Hepatocyte (in vitro differentiated cells): ENCODE measurements at regions not wholly inside any gene's neighbourhood (a gene's known extent, or its start where the extent isn't known, plus 50 kb on each side); places are given as distances from the start of the nearest gene placed in this dataset.

Experiments used
- CTCF ChIP-seq: fragments of 200-600 bp; sonication (generic); IDR thresholded peaks from 2 replicates; pipeline ENCODE4 v1.5.1; 2016; ENCODE audit warnings: antibody characterized with exemption, mild to moderate bottlenecking; ENCODE audit not compliant: poor library complexity
- EZH2 ChIP-seq: fragments of 200-600 bp; sonication (generic); IDR thresholded peaks from 2 replicates; pipeline ENCODE4 v1.6.1; 2016; ENCODE audit warnings: antibody characterized with exemption, mild to moderate bottlenecking, borderline replicate concordance
- EZH2phosphoT487 ChIP-seq: fragments of 200-600 bp; sonication (generic); IDR thresholded peaks from one replicate; pipeline ENCODE4 v1.6.1; 2018; ENCODE audit warnings: antibody characterized with exemption, mild to moderate bottlenecking, low read depth, moderate library complexity; ENCODE audit not compliant: unreplicated experiment, severe bottlenecking

DNA sequence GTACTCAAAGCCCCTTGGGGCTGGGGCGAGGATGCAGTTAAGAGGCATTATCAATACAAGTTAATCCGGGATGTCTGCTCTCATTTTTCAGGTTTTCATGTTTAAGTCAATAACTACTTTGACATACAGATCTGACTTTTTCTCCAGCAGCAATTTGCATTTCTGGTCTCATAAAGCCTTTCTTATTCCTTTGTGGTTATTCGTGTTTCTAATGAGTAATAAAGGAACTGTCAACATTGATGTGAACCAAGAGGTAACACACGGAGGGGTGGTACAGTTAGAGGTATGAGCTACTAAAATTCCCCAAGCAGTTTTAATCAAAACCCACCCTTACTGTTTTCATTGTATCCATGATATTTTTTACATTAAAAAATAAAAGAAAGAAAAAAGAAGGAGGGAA is 138.0 kb upstream of the NFIB start:
- TF ChIP-seq EZH2phosphoT487 (no peak), CTCF (no peak), EZH2 (no peak)
